ENCODE measurements at regions not wholly inside any gene's neighbourhood (a gene's known extent, or its start where the extent isn't known, plus 50 kb on each side); places are given as distances from the start of the nearest gene placed in this dataset.

DNA sequence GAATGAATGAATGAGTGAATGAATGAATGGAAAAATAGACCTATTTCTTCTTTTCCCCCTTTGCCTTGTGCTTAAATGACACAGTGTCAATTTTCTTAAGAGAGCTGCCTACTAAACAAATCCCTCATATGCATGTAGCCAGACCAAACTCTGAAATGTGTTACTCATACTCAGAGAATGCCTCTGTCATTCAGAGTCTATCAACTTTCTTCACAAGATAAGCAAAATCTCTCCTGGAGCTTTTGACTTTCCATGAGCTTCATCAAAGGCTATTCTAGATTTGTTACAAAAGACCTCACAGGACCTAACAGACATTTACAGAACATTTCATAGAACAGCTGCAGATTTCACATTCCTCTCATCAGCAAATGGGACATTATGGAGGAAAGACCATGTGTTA, 275.7 kb upstream of the MSX2 start:
- TF ChIP-seq, protein P1, sequence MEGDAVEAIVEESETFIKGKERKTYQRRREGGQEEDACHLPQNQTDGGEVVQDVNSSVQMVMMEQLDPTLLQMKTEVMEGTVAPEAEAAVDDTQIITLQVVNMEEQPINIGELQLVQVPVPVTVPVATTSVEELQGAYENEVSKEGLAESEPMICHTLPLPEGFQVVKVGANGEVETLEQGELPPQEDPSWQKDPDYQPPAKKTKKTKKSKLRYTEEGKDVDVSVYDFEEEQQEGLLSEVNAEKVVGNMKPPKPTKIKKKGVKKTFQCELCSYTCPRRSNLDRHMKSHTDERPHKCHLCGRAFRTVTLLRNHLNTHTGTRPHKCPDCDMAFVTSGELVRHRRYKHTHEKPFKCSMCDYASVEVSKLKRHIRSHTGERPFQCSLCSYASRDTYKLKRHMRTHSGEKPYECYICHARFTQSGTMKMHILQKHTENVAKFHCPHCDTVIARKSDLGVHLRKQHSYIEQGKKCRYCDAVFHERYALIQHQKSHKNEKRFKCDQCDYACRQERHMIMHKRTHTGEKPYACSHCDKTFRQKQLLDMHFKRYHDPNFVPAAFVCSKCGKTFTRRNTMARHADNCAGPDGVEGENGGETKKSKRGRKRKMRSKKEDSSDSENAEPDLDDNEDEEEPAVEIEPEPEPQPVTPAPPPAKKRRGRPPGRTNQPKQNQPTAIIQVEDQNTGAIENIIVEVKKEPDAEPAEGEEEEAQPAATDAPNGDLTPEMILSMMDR (IDR thresholded peaks at IDR 0.05; ENCODE audit: low read depth, low read length, missing control alignments), result no peak
- H3K4me3 ChIP-seq (replicated peaks; ENCODE audit: low read depth, low read length), result no peak overlapping the region
- no peak for DNase-seq (ENCODE audit: extremely low read depth, low read depth)

DNA sequence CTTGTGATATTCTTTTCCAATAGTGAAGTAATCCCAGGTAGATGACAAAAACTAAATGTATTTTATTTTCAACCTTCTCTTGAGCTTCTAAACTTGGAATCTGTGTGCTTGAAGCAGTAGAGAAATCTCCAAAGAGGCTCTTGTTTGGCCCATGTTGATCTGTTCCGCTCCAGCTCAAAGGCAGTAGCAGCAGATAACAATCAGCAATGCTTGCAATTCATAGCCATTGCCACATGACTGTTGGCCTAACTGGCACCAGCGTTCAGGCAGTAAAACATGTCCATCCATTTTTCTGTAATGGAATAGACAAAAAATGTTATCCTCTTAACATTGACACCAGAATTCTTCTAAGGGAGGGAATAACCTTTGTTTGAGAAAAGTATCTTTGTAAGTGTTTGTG, 270.7 kb upstream of the MSX2 start:
- no peak overlapping the region for H3K4me3 ChIP-seq (replicated peaks; ENCODE audit: low read depth, low read length)
- DNase-seq (ENCODE audit: extremely low read depth, low read depth), result no peak
- TF ChIP-seq, protein P1 (IDR thresholded peaks at IDR 0.05; ENCODE audit: low read depth, low read length, missing control alignments), result no peak

DNA sequence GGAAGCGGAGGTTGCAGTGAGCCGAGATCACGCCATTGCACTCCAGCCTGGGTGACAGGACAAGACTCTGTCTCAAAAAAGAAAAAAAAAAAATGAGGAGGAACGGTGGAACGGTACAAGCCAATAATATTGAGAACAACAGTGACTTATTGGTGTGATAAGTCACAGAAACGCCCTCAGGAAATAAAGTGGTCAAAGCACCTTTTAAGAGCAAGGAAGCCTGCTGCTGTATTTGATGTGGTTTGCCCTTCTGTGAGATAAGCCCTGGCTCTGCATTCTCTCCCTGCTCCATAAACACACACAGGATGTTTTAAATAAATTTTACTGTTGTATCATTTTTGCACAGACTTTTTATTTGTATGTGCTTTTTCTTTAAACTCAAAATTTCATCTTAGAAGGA, 269.9 kb upstream of the MSX2 start:
- no peak overlapping the region for H3K4me3 ChIP-seq (replicated peaks; ENCODE audit: low read depth, low read length)
- DNase-seq (ENCODE audit: extremely low read depth, low read depth), result no peak
- TF ChIP-seq, protein P1 (IDR thresholded peaks at IDR 0.05; ENCODE audit: low read depth, low read length, missing control alignments), result no peak

DNA sequence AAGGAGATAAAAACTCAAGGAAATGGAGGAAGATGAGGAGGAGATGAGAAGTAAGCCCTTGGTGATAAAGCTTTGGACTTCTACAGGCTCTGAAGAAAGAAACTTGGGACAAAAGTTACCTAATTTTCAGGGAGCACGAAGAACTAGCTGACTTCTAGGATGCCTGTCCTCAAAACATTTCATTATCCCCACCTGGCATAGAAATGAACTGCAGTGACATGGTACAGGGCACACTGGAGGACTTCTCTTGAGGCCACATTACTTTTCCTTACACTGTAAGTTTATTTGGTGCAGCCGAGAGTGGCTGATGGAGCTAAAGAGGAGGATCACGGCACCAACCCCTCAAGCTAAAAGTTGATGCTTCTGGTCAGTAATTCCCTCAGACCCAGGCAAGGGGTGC, 269.5 kb upstream of the MSX2 start:
- no peak for DNase-seq (ENCODE audit: extremely low read depth, low read depth)
- TF ChIP-seq, protein P1 (IDR thresholded peaks at IDR 0.05; ENCODE audit: low read depth, low read length, missing control alignments), result no peak
- no peak overlapping the region for H3K4me3 ChIP-seq (replicated peaks; ENCODE audit: low read depth, low read length)

DNA sequence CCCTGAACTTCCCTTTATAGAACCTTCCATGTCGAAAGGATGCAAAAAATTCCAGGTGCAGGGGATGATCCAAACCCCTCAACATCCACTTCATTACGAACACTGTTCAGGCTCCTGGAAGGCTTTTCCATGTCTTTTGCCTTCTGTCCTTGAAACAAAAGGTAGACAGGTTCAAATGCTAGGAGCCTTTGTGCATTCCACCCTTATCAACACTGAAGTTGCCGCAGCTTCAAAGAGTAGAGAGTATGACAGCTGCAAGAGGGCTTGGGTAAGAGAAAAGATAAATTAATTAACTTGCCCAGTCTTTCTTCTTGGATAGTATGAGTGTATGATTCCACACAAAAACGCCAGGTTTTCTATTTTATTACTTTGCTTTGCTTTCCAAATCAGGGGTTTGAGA, 269.1 kb upstream of the MSX2 start:
- TF ChIP-seq, protein P1 (IDR thresholded peaks at IDR 0.05; ENCODE audit: low read depth, low read length, missing control alignments), result no peak
- H3K4me3 ChIP-seq (replicated peaks; ENCODE audit: low read depth, low read length), result no peak overlapping the region

DNA sequence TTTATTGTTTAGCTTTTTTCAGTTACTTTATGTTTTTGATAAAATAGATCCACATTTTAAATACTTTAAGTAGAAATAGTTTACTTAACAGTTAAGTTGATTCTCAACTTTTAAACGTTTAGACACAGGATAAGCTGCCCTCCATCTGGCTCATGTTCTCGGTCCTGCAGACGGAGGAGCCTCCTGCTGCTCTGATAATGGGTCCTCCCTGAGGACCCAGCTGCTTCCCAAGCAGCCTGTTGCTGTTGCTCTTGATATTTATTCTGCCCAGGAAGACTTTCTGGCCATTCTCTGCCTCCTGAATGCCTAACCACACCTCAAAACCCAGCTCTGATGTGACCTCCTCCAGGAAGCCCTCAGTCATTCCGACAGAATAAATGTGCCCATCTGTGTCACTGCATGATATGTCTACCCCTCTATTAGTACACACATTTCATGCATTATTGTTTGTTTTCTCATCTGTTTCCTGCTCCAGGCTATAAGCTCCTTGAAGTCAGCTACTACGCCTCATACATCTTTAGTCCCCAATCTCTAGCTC, 267.2 kb upstream of the MSX2 start:
- DNase-seq (ENCODE audit: extremely low read depth, low read depth), result no peak
- TF ChIP-seq, protein P1 (IDR thresholded peaks at IDR 0.05; ENCODE audit: low read depth, low read length, missing control alignments), result no peak

More for the DNA sequence above, 269.1 kb upstream of the MSX2 start:
- DNase-seq (ENCODE audit: extremely low read depth, low read depth), result no peak

DNA sequence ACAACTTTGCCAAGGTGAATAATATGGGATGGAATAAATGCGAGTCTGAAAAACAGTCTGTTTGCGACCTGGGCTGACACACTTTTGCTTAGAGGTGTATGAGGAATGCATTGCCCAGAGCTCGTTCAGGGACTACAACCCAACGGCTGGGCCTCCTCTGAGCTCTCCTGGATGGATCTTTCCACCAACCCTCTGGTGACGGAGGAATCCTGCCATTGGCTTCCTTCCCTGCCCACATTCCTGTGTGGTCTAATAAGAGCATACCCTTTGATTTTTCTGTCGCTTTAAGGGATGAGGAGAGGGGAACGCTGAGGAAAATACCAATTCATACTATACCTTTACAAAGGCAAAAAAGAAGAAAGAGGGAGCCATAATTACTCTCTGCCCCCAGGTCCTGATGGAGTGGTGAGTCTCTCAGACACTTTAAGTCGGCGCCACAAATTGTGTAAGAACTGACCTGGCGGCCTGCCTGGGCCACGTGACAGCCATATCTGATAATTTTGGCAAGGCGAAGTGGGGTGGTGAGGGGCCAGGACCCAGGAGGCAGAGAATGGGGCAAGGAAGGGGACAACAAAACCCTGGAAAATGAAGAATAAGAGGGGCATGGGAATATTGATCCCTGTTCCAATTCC, 265.2 kb upstream of the MSX2 start:
- no peak for DNase-seq (ENCODE audit: extremely low read depth, low read depth)
- no peak overlapping the region for H3K4me3 ChIP-seq (replicated peaks; ENCODE audit: low read depth, low read length)
- TF ChIP-seq, protein P1 (IDR thresholded peaks at IDR 0.05; ENCODE audit: low read depth, low read length, missing control alignments), result no peak

More for the DNA sequence above, 267.2 kb upstream of the MSX2 start:
- H3K4me3 ChIP-seq (replicated peaks; ENCODE audit: low read depth, low read length), result no peak overlapping the region

Data from HFF-Myc (cell line).